OCI-LY1 (cell line): ENCODE measurements at regions not wholly inside any gene's neighbourhood (a gene's known extent, or its start where the extent isn't known, plus 50 kb on each side); places are given as distances from the start of the nearest gene placed in this dataset.

Experiments used
- H2AFZ ChIP-seq: fragments of 200-600 bp; sonication (generic), shearing (Covaris generic); 2 replicates; pipeline ENCODE4 v1.6.0; 2014; ENCODE audit warnings: antibody characterized with exemption, mild to moderate bottlenecking, low read length
- H3F3A ChIP-seq: fragments of 200-600 bp; sonication (generic), shearing (Covaris generic); 2 replicates; pipeline ENCODE4 v1.6.0; 2014; ENCODE audit warnings: mild to moderate bottlenecking, antibody characterized with exemption, low read length, moderate library complexity; ENCODE audit not compliant: insufficient read depth
- H3K27ac ChIP-seq: fragments of 200-600 bp; sonication (generic); 2 replicates; pipeline ENCODE4 v1.5.1; 2014; ENCODE audit warnings: low read length, mixed run types, mild to moderate bottlenecking, low read depth; ENCODE audit not compliant: poor library complexity, severe bottlenecking
- H3K27me3 ChIP-seq: fragments of 200-600 bp; sonication (generic); 2 replicates; pipeline ENCODE4 v1.6.0; 2014; ENCODE audit warnings: antibody characterized with exemption, mild to moderate bottlenecking, low read length, moderate library complexity; ENCODE audit not compliant: insufficient read depth
- H3K36me3 ChIP-seq: fragments of 200-600 bp; sonication (generic); 2 replicates; pipeline ENCODE4 v1.6.1; 2014; ENCODE audit warnings: mild to moderate bottlenecking, antibody characterized with exemption, low read length, moderate library complexity, mixed read lengths; ENCODE audit not compliant: insufficient read depth
- H3K4me1 ChIP-seq: fragments of 200-600 bp; sonication (generic); 2 replicates; pipeline ENCODE4 v1.5.1; 2014; ENCODE audit warnings: mild to moderate bottlenecking, low read length, moderate library complexity; ENCODE audit not compliant: insufficient read depth, severe bottlenecking
- H3K4me2 ChIP-seq: fragments of 200-600 bp; sonication (generic), shearing (Covaris generic); 2 replicates; pipeline ENCODE4 v1.6.1; 2014; ENCODE audit warnings: low read length
- H3K4me3 ChIP-seq: fragments of 200-600 bp; sonication (generic); 2 replicates; pipeline ENCODE4 v1.5.1; 2014; ENCODE audit warnings: low read length, low read depth, mild to moderate bottlenecking, mixed read lengths; ENCODE audit not compliant: poor library complexity, severe bottlenecking
- H3K79me2 ChIP-seq: fragments of 200-600 bp; shearing (Covaris generic); 2 replicates; pipeline ENCODE4 v1.6.1; 2016; ENCODE audit warnings: mixed run types, low read length, mixed read lengths; ENCODE audit not compliant: insufficient read depth
- H3K9ac ChIP-seq: fragments of 200-600 bp; sonication (generic), shearing (Covaris generic); 2 replicates; pipeline ENCODE4 v1.6.1; 2014; ENCODE audit warnings: mild to moderate bottlenecking, low read length, mixed read lengths
- H3K9me2 ChIP-seq: fragments of 200-600 bp; sonication (generic), shearing (Covaris generic); 2 replicates; pipeline ENCODE4 v1.6.1; 2014; ENCODE audit warnings: low read depth, mild to moderate bottlenecking, low read length, mixed read lengths
- H3K9me3 ChIP-seq: fragments of 200-600 bp; shearing (Covaris generic); 2 replicates; pipeline ENCODE4 v1.6.1; 2014; ENCODE audit warnings: low read length, mixed read lengths
- H4K20me1 ChIP-seq: fragments of 200-600 bp; sonication (generic), shearing (Covaris generic); 2 replicates; pipeline ENCODE4 v1.6.0; 2016; ENCODE audit warnings: mild to moderate bottlenecking, low read length; ENCODE audit not compliant: insufficient read depth
- EZH2 ChIP-seq: fragments of 200-600 bp; sonication (generic), shearing (Covaris generic); IDR thresholded peaks from 2 replicates; pipeline ENCODE4 v1.8.0; 2017; ENCODE audit warnings: borderline replicate concordance, mixed run types, mild to moderate bottlenecking, antibody characterized with exemption, low read length, moderate library complexity, mixed read lengths
- TF ChIP-seq, protein P1 (sequence below): fragments of 200-600 bp; sonication (generic), shearing (Covaris generic); IDR thresholded peaks from 2 replicates; pipeline ENCODE4 v1.5.1; 2017; ENCODE audit warnings: mild to moderate bottlenecking, antibody characterized with exemption, low read length, moderate library complexity, mixed read lengths

DNA sequence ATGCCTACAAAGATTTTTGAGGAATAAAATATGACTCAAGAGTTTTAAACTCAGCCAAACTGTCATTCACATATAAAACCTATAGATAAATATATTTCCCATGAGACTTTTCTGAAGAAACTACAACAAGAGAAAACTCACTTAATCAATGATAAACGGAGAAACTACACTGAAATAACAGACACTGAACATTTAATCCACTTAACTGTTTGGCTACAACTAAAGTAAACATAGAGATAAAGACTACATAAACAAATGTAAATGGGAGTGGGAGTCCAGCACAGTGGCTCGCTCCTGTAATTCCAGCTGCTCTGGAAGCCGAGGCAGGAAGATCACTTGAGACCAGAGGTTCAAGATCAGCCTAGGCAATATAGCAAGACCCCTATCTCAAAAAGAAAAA, 79.2 kb downstream of the MEX3B start:
- Histone ChIP-seq H3F3A (no peaks in the 10 kb centered on the region), H3K79me2 (no peaks in the 10 kb centered on the region), H4K20me1 (no peaks in the 10 kb centered on the region), H3K36me3 (peaks cover 3% of the 10 kb centered on the region; the same call in 1 of the 2 replicates), H3K4me1 (no peaks in the 10 kb centered on the region), H2AFZ (no peak overlapping the region), H3K4me3 (no peak overlapping the region), H3K27me3 (no peaks in the 10 kb centered on the region), H3K9me2 (no peaks in the 10 kb centered on the region), H3K9me3 (no peaks in the 10 kb centered on the region), H3K27ac (no peak overlapping the region), H3K9ac (no peak overlapping the region), H3K4me2 (no peak overlapping the region)
- TF ChIP-seq, protein P1, sequence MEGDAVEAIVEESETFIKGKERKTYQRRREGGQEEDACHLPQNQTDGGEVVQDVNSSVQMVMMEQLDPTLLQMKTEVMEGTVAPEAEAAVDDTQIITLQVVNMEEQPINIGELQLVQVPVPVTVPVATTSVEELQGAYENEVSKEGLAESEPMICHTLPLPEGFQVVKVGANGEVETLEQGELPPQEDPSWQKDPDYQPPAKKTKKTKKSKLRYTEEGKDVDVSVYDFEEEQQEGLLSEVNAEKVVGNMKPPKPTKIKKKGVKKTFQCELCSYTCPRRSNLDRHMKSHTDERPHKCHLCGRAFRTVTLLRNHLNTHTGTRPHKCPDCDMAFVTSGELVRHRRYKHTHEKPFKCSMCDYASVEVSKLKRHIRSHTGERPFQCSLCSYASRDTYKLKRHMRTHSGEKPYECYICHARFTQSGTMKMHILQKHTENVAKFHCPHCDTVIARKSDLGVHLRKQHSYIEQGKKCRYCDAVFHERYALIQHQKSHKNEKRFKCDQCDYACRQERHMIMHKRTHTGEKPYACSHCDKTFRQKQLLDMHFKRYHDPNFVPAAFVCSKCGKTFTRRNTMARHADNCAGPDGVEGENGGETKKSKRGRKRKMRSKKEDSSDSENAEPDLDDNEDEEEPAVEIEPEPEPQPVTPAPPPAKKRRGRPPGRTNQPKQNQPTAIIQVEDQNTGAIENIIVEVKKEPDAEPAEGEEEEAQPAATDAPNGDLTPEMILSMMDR: no peak
- TF ChIP-seq EZH2: no peak

DNA sequence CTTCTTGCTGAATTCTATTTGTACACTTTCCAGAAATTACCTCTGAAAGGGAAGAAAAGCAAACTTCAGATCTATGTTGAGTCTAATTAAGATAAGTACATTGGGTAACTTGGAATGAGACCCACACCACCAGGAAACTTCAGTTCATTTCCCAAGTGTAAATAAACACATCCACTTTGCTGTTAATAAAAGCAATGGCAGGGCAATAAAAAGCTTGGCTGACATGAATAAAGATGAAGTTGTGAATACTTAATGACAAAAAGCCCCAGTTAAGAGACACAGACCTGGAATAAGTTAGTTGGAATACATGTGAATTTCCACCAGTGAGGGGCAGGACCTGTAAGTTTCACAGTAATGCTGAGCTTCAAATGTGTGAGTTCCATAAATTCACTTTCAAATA, 83.3 kb downstream of the MEX3B start:
- Histone ChIP-seq H4K20me1 (no peaks in the 10 kb centered on the region), H3K27me3 (no peaks in the 10 kb centered on the region), H3K9me2 (no peaks in the 10 kb centered on the region), H3K27ac (no peak overlapping the region), H3K4me1 (no peaks in the 10 kb centered on the region), H2AFZ (no peak overlapping the region), H3F3A (no peaks in the 10 kb centered on the region), H3K4me3 (no peak overlapping the region), H3K9ac (no peak overlapping the region), H3K9me3 (no peaks in the 10 kb centered on the region), H3K79me2 (no peaks in the 10 kb centered on the region), H3K36me3 (peaks cover 3% of the 10 kb centered on the region; the same call in 1 of the 2 replicates), H3K4me2 (no peak overlapping the region)
- TF ChIP-seq EZH2: no peak
- TF ChIP-seq, protein P1: no peak

DNA sequence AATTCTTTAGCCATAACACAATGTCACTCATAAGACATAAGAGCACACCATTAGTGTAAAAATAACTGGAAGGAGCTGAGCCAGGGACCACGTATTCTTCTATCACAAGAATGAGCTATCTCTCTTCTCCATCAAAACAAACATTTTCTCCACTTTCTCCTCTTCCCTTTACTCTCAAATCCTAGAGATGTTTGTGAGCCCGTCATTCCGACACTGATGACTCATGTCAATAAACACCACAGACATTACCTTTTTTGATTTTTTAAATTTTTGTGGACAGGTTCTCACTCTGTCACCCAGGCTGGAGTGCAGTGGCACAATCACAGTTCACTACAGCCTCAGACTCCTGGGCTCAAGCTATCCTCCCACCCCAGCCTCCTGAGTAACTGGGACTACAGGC, 86.6 kb downstream of the MEX3B start:
- H3K4me2 ChIP-seq: no peak overlapping the region
- H3K9me3 ChIP-seq: no peaks in the 10 kb centered on the region
- H3K9ac ChIP-seq: no peak overlapping the region
- no peaks in the 10 kb centered on the region for H3K4me1 ChIP-seq
- H3K79me2 ChIP-seq: no peaks in the 10 kb centered on the region
- no peak overlapping the region for H2AFZ ChIP-seq
- no peak for TF ChIP-seq EZH2
- TF ChIP-seq, protein P1: no peak
- H3K9me2 ChIP-seq: no peaks in the 10 kb centered on the region
- H3K27me3 ChIP-seq: no peaks in the 10 kb centered on the region
- H3F3A ChIP-seq: no peaks in the 10 kb centered on the region
- no peaks in the 10 kb centered on the region for H3K36me3 ChIP-seq
- no peak overlapping the region for H3K27ac ChIP-seq
- no peaks in the 10 kb centered on the region for H4K20me1 ChIP-seq
- no peak overlapping the region for H3K4me3 ChIP-seq
